H1 (cell line): ENCODE measurements at regions not wholly inside any gene's neighbourhood (a gene's known extent, or its start where the extent isn't known, plus 50 kb on each side); places are given as distances from the start of the nearest gene placed in this dataset.

ENCODE experiments used
- GABPA ChIP-seq: IDR thresholded peaks from 2 replicates; pipeline ENCODE4 v1.6.1; 2011; ENCODE audit warnings: mild to moderate bottlenecking, low read length, moderate library complexity, borderline replicate concordance; ENCODE audit not compliant: insufficient read depth
- KDM4A ChIP-seq: IDR thresholded peaks from one replicate; pipeline ENCODE4 v1.7.1; 2012; ENCODE audit warnings: low read depth, mild to moderate bottlenecking, moderate library complexity, low read length, inconsistent platforms; ENCODE audit not compliant: severe bottlenecking
- NRF1 ChIP-seq: IDR thresholded peaks from 2 replicates; pipeline ENCODE4 v1.6.1; 2011; ENCODE audit warnings: mild to moderate bottlenecking, low read depth, low read length, improper control_type of control experiment
- TF ChIP-seq, protein P1 (sequence below): fragments of 300-600 bp; sonication (generic); IDR thresholded peaks from 2 replicates; pipeline ENCODE4 v1.7.1; 2012; ENCODE audit warnings: low read length, moderate library complexity, mild to moderate bottlenecking, inconsistent platforms; ENCODE audit not compliant: insufficient replicate concordance

- TF ChIP-seq, protein P1, sequence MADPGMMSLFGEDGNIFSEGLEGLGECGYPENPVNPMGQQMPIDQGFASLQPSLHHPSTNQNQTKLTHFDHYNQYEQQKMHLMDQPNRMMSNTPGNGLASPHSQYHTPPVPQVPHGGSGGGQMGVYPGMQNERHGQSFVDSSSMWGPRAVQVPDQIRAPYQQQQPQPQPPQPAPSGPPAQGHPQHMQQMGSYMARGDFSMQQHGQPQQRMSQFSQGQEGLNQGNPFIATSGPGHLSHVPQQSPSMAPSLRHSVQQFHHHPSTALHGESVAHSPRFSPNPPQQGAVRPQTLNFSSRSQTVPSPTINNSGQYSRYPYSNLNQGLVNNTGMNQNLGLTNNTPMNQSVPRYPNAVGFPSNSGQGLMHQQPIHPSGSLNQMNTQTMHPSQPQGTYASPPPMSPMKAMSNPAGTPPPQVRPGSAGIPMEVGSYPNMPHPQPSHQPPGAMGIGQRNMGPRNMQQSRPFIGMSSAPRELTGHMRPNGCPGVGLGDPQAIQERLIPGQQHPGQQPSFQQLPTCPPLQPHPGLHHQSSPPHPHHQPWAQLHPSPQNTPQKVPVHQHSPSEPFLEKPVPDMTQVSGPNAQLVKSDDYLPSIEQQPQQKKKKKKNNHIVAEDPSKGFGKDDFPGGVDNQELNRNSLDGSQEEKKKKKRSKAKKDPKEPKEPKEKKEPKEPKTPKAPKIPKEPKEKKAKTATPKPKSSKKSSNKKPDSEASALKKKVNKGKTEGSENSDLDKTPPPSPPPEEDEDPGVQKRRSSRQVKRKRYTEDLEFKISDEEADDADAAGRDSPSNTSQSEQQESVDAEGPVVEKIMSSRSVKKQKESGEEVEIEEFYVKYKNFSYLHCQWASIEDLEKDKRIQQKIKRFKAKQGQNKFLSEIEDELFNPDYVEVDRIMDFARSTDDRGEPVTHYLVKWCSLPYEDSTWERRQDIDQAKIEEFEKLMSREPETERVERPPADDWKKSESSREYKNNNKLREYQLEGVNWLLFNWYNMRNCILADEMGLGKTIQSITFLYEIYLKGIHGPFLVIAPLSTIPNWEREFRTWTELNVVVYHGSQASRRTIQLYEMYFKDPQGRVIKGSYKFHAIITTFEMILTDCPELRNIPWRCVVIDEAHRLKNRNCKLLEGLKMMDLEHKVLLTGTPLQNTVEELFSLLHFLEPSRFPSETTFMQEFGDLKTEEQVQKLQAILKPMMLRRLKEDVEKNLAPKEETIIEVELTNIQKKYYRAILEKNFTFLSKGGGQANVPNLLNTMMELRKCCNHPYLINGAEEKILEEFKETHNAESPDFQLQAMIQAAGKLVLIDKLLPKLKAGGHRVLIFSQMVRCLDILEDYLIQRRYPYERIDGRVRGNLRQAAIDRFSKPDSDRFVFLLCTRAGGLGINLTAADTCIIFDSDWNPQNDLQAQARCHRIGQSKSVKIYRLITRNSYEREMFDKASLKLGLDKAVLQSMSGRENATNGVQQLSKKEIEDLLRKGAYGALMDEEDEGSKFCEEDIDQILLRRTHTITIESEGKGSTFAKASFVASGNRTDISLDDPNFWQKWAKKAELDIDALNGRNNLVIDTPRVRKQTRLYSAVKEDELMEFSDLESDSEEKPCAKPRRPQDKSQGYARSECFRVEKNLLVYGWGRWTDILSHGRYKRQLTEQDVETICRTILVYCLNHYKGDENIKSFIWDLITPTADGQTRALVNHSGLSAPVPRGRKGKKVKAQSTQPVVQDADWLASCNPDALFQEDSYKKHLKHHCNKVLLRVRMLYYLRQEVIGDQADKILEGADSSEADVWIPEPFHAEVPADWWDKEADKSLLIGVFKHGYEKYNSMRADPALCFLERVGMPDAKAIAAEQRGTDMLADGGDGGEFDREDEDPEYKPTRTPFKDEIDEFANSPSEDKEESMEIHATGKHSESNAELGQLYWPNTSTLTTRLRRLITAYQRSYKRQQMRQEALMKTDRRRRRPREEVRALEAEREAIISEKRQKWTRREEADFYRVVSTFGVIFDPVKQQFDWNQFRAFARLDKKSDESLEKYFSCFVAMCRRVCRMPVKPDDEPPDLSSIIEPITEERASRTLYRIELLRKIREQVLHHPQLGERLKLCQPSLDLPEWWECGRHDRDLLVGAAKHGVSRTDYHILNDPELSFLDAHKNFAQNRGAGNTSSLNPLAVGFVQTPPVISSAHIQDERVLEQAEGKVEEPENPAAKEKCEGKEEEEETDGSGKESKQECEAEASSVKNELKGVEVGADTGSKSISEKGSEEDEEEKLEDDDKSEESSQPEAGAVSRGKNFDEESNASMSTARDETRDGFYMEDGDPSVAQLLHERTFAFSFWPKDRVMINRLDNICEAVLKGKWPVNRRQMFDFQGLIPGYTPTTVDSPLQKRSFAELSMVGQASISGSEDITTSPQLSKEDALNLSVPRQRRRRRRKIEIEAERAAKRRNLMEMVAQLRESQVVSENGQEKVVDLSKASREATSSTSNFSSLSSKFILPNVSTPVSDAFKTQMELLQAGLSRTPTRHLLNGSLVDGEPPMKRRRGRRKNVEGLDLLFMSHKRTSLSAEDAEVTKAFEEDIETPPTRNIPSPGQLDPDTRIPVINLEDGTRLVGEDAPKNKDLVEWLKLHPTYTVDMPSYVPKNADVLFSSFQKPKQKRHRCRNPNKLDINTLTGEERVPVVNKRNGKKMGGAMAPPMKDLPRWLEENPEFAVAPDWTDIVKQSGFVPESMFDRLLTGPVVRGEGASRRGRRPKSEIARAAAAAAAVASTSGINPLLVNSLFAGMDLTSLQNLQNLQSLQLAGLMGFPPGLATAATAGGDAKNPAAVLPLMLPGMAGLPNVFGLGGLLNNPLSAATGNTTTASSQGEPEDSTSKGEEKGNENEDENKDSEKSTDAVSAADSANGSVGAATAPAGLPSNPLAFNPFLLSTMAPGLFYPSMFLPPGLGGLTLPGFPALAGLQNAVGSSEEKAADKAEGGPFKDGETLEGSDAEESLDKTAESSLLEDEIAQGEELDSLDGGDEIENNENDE, result no peak
- no peak for TF ChIP-seq GABPA
- no peak for TF ChIP-seq KDM4A
- no peak for TF ChIP-seq NRF1
Measured at GRCh38 chr1:50292276-50292675, 131.0 kb downstream of the DMRTA2 start (continued).
